Renal pelvis (tissue), 1 donor: ENCODE measurements at regions not wholly inside any gene's neighbourhood (a gene's known extent, or its start where the extent isn't known, plus 50 kb on each side); places are given as distances from the start of the nearest gene placed in this dataset.
"Not testable (repeated sequence)": the region's sequence is repeated elsewhere in the genome, so short reads cannot be mapped to it uniquely, and the experiment has no call there.

Source experiments
- DNase-seq: peaks from one replicate; pipeline ENCODE4 v3.0.0-alpha.2; 2013

GRCh38 chr6:115811541-115811940 is 249.2 kb downstream of the FRK start:
- no peak for DNase-seq

DNA sequence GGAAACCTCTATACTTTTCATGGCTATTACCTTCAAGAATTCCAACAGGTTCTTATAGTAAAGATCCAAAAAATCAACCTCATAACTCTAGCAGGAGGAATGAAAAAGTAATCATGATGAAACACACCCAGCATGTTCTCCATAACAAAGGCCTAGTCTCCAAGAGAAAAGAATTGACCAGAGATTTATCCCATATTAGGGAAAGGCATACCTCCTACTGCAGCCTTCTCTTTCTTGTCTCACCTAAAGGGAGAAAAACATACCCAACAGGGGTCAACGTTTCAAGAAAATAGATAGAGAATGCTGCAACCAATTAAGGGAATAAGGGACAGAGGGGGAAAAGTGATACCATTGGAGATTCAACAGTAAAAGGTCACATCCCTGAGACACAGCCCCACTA is 262.5 kb downstream of the FRK start:
- DNase-seq = no peak

DNA sequence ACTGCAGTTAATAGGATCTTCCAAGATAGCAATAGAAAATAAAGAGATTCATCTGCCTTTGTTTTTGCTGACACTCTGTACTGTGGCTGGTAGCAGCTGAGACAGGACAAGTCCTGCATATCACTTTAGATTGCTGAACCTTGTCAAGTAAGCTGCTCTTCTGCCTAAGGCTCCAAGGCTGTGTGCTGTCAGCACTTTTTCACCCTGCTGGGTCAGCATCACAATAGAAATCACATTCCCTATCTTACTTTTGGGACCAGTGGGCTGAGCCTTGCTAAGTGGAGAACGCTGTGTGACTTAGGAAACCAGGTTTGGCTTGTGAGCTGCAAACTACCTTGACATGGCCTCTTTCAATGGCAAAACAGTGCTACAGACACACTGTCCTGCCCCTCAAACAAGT is 263.9 kb downstream of the FRK start:
- no peak for DNase-seq

- no peak for DNase-seq
Observed at GRCh38 chr6:115796061-115796460, 264.6 kb downstream of the FRK start.

- DNase-seq = no peak
Observed at GRCh38 chr6:115783402-115784061, 277.2 kb downstream of the FRK start.

- no peak for DNase-seq
Observed at GRCh38 chr6:115782612-115783011, 278.1 kb downstream of the FRK start.

DNA sequence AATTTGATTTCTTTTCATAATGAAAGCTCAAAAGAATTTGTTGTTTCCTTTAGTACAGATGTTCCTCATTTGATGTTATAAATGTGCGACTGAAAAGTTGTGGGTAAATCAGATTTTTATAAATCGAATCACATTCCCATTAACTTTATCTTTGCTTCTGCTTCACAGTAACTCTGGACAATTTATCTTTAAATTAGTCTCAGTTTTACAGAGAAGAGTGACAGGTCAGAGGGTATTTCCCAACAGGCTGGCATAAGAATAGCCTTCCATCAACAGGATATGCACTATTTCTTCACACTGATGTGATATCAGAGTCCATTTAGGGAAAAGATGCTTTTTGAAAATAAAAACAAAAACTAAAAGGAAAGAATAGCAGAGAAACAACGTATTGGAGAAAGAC is 286.9 kb downstream of the FRK start:
- no peak for DNase-seq

GRCh38 chr6:115770851-115771250 is 289.8 kb downstream of the FRK start:
- no peak for DNase-seq

DNA sequence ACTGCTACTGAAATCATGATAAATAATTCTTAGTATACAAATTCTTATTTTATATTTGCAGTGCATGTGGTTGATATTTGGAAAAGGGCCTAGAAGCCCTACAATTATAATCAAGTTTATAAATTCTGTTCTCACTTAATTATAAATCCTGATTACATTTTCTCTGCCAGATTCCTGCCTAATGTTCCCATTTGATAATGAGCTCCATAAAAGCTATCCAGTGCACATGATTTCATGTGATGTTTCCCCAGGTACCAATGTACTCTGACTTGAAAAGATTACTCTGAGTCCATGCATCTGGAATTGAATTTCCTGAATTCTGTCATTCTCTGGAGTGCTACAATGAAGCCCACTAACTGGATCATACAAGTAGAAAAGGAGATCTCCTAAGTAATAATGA is 292.2 kb downstream of the FRK start:
- DNase-seq = no peak

DNA sequence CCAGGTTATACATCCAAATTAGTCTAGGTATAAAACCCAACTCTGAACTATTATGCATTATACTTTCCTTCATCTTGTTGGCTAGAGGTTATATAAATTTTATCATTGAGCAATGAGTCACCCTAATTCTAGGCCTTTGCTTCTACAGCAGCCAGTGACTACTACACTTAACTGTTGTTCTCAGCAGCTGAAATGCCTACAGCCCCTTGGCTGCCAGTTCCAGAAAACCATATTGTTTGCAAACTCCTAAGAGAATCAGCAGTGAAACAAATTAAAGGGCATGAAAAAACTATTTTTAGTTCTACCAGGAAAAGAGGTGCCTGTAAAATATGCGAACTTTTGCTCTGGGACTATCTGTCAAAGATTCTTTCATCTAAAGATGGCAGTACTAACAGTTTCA is 292.8 kb downstream of the FRK start:
- no peak for DNase-seq

GRCh38 chr6:115766745-115767462 is 293.8 kb downstream of the FRK start:
- DNase-seq = no peak

GRCh38 chr6:115765966-115766365 is 294.7 kb downstream of the FRK start:
- DNase-seq = no peak

- DNase-seq = no peak
Observed at GRCh38 chr6:115759051-115759450, 301.6 kb downstream of the FRK start.

DNA sequence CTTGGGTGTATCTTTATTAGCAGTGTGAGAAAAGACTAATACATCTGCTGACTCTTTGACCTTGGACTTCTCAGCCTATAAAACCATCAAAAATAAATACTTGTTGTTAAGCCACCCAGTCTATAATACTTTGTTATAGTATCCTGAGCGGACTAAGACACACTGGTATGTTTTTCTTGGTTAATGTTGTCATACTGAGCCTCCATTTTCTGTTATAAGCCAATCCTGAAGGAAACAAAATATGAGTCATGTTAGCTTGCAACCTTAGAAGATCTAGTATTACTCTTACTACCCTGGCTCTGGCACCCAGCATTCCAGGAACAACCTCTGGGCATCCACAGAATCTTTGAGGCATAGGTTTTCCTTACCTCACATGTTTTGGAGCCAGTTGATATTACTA is 307.2 kb downstream of the FRK start:
- DNase-seq = no peak

- no peak for DNase-seq
Observed at GRCh38 chr6:115750946-115751345, 309.7 kb downstream of the FRK start.

GRCh38 chr6:115750292-115750691 is 310.4 kb downstream of the FRK start:
- DNase-seq = no peak

GRCh38 chr6:115747719-115748118 is 313.0 kb downstream of the FRK start:
- no peak for DNase-seq

DNA sequence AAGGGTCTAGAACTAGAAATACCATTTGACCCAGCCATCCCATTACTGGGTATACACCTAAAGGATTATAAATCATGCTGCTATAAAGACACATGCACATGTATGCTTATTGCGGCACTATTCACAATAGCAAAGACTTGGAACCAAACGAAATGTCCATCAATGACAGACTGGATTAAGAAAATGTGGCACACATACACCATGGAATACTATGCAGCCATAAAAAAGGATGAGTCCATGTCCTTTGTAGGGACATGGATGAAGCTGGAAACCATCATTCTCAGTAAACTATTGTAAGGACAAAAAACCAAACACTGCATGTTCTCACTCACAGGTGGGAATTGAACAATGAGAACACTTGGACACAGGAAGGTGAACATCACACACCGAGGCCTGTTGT is 314.1 kb downstream of the FRK start:
- not testable (repeated sequence) for DNase-seq

GRCh38 chr6:115740907-115741306 is 319.8 kb downstream of the FRK start:
- no peak for DNase-seq

DNA sequence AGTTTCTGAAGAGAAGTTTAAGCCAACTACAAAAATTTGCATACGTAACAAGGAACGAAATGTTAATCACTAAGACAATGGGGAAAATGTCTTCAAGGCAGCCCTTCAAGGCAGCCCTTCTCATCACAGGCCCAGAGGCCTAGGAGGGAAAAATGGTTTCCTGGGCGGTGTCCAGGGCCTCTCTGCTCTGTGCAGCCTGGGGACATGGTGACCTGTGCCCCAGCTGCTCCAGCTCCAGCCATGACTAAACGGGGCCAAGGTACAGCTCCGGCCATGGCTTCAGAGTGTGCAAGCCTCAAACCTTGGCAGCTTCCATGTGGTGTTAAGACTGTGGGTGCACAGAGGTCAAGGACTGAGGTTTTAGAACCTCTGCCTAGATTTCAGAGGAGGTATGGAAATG is 325.1 kb downstream of the FRK start:
- no peak for DNase-seq

- DNase-seq = no peak
Observed at GRCh38 chr6:115733426-115733825, 327.3 kb downstream of the FRK start.

- no peak for DNase-seq
Observed at GRCh38 chr6:115729036-115729435, 331.7 kb downstream of the FRK start.

DNA sequence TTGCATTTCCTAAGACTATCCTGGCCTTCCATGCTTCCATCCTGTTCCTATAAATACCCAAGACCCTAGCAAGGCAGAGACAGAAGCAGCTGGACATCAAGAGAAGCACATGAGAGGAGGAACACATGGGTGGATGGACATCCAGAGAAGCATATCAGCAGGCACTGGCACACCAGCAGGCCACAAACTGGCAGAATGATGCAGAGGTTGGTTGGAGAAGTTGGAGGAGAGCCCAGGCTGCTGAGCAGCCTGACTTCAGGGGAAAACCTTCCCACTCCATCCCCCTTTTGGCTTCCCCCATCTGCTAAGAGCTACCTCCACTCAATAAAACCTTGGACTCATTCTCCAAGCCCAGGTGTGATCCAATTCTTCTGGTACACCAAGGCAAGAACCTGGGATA is 332.5 kb downstream of the FRK start:
- no peak for DNase-seq

- DNase-seq = no peak
Observed at GRCh38 chr6:115721564-115721963, 339.1 kb downstream of the FRK start.
